HFFc6 (cell line): ENCODE measurements at regions not wholly inside any gene's neighbourhood (a gene's known extent, or its start where the extent isn't known, plus 50 kb on each side); places are given as distances from the start of the nearest gene placed in this dataset.

Experiments used
- DNase-seq: peaks from one replicate; pipeline ENCODE4 v3.0.0-alpha.2; 2018
- H3K27ac Mint-ChIP-seq: 2 replicates; pipeline ENCODE4 v1.8.0; 2020; ENCODE audit warnings: mild to moderate bottlenecking, mixed read lengths
- H3K27me3 Mint-ChIP-seq: 2 replicates; pipeline ENCODE4 v1.8.0; 2021; ENCODE audit warnings: mild to moderate bottlenecking, moderate library complexity, mixed read lengths; ENCODE audit not compliant: insufficient read depth
- H3K36me3 Mint-ChIP-seq: 2 replicates; pipeline ENCODE4 v1.8.0; 2021; ENCODE audit warnings: low read depth, mixed read lengths
- H3K4me1 Mint-ChIP-seq: 2 replicates; pipeline ENCODE4 v1.8.0; 2020; ENCODE audit warnings: low read depth, mixed read lengths
- H3K4me3 Mint-ChIP-seq: 2 replicates; pipeline ENCODE4 v1.8.0; 2020; ENCODE audit warnings: mild to moderate bottlenecking, moderate library complexity, mixed read lengths
- H3K9me3 Mint-ChIP-seq: 2 replicates; pipeline ENCODE4 v1.8.0; 2020; ENCODE audit warnings: mild to moderate bottlenecking, mixed read lengths
- TF ChIP-seq, protein P1 (sequence below): fragments of 200-600 bp; sonication (generic); IDR thresholded peaks from 2 replicates; pipeline ENCODE4 v1.5.0; 2021; ENCODE audit warnings: antibody characterized with exemption, mild to moderate bottlenecking

DNA sequence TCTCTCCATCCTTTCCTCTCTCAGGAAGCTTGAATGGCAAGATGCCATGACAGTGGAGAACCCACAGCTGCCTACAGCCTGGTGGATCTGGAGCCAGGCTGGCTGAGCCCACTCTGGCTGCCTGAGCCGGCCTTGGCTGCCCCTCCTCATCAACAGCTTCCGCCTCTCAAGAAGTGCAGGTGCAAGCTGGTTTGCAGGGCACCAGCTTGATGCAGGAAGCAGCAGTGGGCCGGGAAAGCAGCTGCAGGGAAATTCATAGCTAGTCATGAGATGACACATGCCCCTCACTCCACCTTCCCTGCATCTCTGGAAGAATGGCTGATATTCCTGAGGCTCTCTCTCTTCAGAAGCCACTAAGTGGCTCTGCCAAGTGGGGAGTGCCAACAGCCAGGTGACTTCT is 289.1 kb downstream of the RPS29 start:
- TF ChIP-seq, protein P1, sequence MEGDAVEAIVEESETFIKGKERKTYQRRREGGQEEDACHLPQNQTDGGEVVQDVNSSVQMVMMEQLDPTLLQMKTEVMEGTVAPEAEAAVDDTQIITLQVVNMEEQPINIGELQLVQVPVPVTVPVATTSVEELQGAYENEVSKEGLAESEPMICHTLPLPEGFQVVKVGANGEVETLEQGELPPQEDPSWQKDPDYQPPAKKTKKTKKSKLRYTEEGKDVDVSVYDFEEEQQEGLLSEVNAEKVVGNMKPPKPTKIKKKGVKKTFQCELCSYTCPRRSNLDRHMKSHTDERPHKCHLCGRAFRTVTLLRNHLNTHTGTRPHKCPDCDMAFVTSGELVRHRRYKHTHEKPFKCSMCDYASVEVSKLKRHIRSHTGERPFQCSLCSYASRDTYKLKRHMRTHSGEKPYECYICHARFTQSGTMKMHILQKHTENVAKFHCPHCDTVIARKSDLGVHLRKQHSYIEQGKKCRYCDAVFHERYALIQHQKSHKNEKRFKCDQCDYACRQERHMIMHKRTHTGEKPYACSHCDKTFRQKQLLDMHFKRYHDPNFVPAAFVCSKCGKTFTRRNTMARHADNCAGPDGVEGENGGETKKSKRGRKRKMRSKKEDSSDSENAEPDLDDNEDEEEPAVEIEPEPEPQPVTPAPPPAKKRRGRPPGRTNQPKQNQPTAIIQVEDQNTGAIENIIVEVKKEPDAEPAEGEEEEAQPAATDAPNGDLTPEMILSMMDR: no peak
- Mint-ChIP-seq H3K27me3 (no peaks in the 10 kb centered on the region), H3K4me1 (no peaks in the 10 kb centered on the region), H3K9me3 (peaks cover 47% of the 10 kb centered on the region), H3K36me3 (no peaks in the 10 kb centered on the region), H3K27ac (no peak overlapping the region), H3K4me3 (no peak overlapping the region)
- DNase-seq: no peak

DNA sequence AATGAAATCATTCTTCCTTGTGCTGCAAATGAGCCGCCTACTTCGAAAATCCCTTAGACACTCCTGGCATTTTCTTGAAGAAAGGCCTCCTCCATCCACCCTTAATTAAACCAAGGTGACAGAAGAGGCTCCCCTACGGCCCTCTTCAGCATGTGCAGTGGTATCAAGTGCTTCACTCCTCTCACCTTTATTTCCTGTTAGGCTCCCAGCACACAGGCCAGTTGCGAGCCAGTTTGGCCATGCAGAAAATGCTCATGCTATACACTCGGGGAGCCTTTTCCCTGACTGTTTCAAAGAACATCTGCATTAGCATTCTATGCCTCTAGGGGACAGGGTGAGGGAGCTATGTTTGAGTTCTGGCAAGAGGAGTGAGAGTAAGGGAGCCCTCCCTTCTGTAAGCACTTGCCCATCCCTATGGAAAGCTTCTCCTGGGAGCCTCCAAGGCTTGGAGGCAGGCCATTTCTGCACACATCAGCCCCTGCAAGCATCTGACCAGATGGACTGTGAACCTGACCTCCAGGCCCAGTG is 291.5 kb downstream of the RPS29 start:
- H3K4me1 Mint-ChIP-seq: no peaks in the 10 kb centered on the region

GRCh38 chr14:49287004-49287403 is 299.2 kb downstream of the RPS29 start:
- Mint-ChIP-seq H3K36me3 (peaks cover 5% of the 10 kb centered on the region; the same call in 1 of the 2 replicates), H3K27me3 (no peaks in the 10 kb centered on the region), H3K4me3 (no peak overlapping the region), H3K9me3 (peaks cover 48% of the 10 kb centered on the region), H3K4me1 (no peaks in the 10 kb centered on the region), H3K27ac (no peak overlapping the region)
- TF ChIP-seq, protein P1: no peak
- DNase-seq: no peak

More for the DNA sequence above, 291.5 kb downstream of the RPS29 start:
- Mint-ChIP-seq H3K9me3 (peaks cover 52% of the 10 kb centered on the region), H3K27ac (no peak overlapping the region), H3K27me3 (no peaks in the 10 kb centered on the region), H3K4me3 (no peak overlapping the region), H3K36me3 (no peaks in the 10 kb centered on the region)
- TF ChIP-seq, protein P1: no peak
- DNase-seq: no peak

GRCh38 chr14:49286257-49286983 is 299.8 kb downstream of the RPS29 start:
- Mint-ChIP-seq H3K4me3 (no peak overlapping the region), H3K27me3 (no peaks in the 10 kb centered on the region), H3K36me3 (peaks cover 5% of the 10 kb centered on the region; the same call in 1 of the 2 replicates), H3K27ac (no peak overlapping the region), H3K4me1 (no peaks in the 10 kb centered on the region), H3K9me3 (peaks cover 43% of the 10 kb centered on the region)
- TF ChIP-seq, protein P1: no peak
- no peak for DNase-seq

GRCh38 chr14:49280566-49280965 is 305.6 kb downstream of the RPS29 start:
- Mint-ChIP-seq H3K27me3 (no peaks in the 10 kb centered on the region), H3K27ac (no peak overlapping the region), H3K36me3 (peaks cover 5% of the 10 kb centered on the region; the same call in 1 of the 2 replicates), H3K4me1 (no peaks in the 10 kb centered on the region), H3K4me3 (no peak overlapping the region), H3K9me3 (peaks cover 30% of the 10 kb centered on the region)
- TF ChIP-seq, protein P1: no peak
- DNase-seq: no peak
